Esophagus muscularis mucosa (tissue), 4 donors: ENCODE measurements at regions not wholly inside any gene's neighbourhood (a gene's known extent, or its start where the extent isn't known, plus 50 kb on each side); places are given as distances from the start of the nearest gene placed in this dataset.

Experiments used
- EP300 ChIP-seq: sonication (generic); formaldehyde crosslinking; IDR thresholded peaks from one replicate; pipeline ENCODE4 v1.6.1; 2017; ENCODE audit warnings: antibody characterized with exemption
- POLR2A ChIP-seq: fragments of 450-650 bp; IDR thresholded peaks from one replicate; pipeline ENCODE4 v1.6.1; 2017; ENCODE audit warnings: antibody characterized with exemption, moderate library complexity, mild to moderate bottlenecking, low read depth
- TF ChIP-seq, protein P1 (sequence below), 3 experiments: fragments of 200-600 bp in 2 of 3; fragments of 450-650 bp in 1 of 3; sonication (generic) in 2 of 3; IDR thresholded peaks; one replicate each; pipeline ENCODE4 v1.5.1; 2017 to 2019; ENCODE audit warnings: antibody characterized with exemption in 3 of 3, mild to moderate bottlenecking in 2 of 3, moderate library complexity in 1 of 3

DNA sequence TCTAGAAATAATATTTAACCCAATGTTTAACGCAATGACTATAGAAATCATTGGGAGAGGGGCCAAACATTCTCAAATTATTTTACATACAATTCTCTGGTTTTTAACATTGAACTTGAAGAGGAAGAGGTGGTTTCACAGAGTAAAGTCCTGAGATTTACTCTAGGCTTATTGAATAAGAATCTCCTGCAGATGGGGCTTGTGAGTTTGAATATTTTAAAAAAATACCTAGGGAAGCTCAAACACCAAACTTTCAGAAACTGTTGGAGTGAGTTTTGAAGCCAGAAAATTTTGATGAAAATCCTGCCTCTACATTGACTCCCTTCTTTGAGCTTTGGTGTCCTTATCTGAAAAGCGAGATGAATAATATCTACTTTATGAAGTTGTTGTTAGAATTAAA lies 906.6 kb downstream of the TUSC7 start:
- TF ChIP-seq, protein P1, sequence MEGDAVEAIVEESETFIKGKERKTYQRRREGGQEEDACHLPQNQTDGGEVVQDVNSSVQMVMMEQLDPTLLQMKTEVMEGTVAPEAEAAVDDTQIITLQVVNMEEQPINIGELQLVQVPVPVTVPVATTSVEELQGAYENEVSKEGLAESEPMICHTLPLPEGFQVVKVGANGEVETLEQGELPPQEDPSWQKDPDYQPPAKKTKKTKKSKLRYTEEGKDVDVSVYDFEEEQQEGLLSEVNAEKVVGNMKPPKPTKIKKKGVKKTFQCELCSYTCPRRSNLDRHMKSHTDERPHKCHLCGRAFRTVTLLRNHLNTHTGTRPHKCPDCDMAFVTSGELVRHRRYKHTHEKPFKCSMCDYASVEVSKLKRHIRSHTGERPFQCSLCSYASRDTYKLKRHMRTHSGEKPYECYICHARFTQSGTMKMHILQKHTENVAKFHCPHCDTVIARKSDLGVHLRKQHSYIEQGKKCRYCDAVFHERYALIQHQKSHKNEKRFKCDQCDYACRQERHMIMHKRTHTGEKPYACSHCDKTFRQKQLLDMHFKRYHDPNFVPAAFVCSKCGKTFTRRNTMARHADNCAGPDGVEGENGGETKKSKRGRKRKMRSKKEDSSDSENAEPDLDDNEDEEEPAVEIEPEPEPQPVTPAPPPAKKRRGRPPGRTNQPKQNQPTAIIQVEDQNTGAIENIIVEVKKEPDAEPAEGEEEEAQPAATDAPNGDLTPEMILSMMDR (IDR thresholded peaks at IDR 0.05), result no peak
- TF ChIP-seq POLR2A (no peak), EP300 (no peak)
